C4-2B (cell line): ENCODE measurements at regions not wholly inside any gene's neighbourhood (a gene's known extent, or its start where the extent isn't known, plus 50 kb on each side); places are given as distances from the start of the nearest gene placed in this dataset.

Experiments used
- CTCF ChIP-seq: fragments of 450-650 bp; conservative IDR thresholded peaks from 2 replicates; pipeline ENCODE4 v1.5.1; 2017; ENCODE audit warnings: mild to moderate bottlenecking
- ZFX ChIP-seq: fragments of 450-650 bp; IDR thresholded peaks from 2 replicates; pipeline ENCODE4 v1.6.1; 2017

- TF ChIP-seq CTCF = no peak
- no peak for TF ChIP-seq ZFX
These were observed 359.1 kb downstream of the ZNF674 start for GRCh38 chrX:46185923-46186810.
